Activated naive CD8-positive, alpha-beta T cell treated with anti-CD3 and anti-CD28 coated beads, Interleukin-2, amount 10 ng/mL, durations not matched to agents 7 days and 5 days (primary cell): ENCODE measurements at regions not wholly inside any gene's neighbourhood (a gene's known extent, or its start where the extent isn't known, plus 50 kb on each side); places are given as distances from the start of the nearest gene placed in this dataset.

ENCODE experiments used
- ATAC-seq: fragments of 150-1000 bp; cut with Tn5 transposase; one replicate; pipeline ENCODE4 v1.10.0; 2021; ENCODE audit warnings: low read depth, moderate library complexity
- POLR2A ChIA-PET: fragments of 350-600 bp; sonication (Branson Sonifier 250); formaldehyde crosslinking; loops from one replicate; lab custom pipeline; 2021; ENCODE audit warnings: antibody characterized with exemption; lab: Charles Lee
- DNase-seq: peaks from one replicate; pipeline ENCODE4 v3.0.0; 2021
- H3K27ac Mint-ChIP-seq: one replicate; pipeline ENCODE4 v1.8.0; 2022; ENCODE audit warnings: mild to moderate bottlenecking, mixed read lengths
- H3K27me3 Mint-ChIP-seq: one replicate; pipeline ENCODE4 v1.8.0; 2022; ENCODE audit warnings: mild to moderate bottlenecking, moderate library complexity, mixed read lengths
- H3K36me3 Mint-ChIP-seq: one replicate; pipeline ENCODE4 v1.8.0; 2021; ENCODE audit warnings: mild to moderate bottlenecking, mixed read lengths
- H3K4me1 Mint-ChIP-seq: one replicate; pipeline ENCODE4 v1.8.0; 2021; ENCODE audit warnings: mixed read lengths
- H3K4me3 Mint-ChIP-seq: one replicate; pipeline ENCODE4 v1.8.0; 2022; ENCODE audit warnings: mild to moderate bottlenecking, moderate library complexity, mixed read lengths
- H3K9me3 Mint-ChIP-seq: one replicate; pipeline ENCODE4 v1.8.0; 2021; ENCODE audit warnings: mixed read lengths

GRCh38 chr4:12827966-12828365, 656.2 kb downstream of the RAB28 start:
- POLR2A ChIA-PET, result no interaction called here
- Mint-ChIP-seq H3K4me1 (no peaks in the 10 kb centered on the region), H3K27me3 (no peaks in the 10 kb centered on the region), H3K4me3 (no peak overlapping the region), H3K36me3 (no peaks in the 10 kb centered on the region), H3K27ac (no peak overlapping the region), H3K9me3 (no peaks in the 10 kb centered on the region)
- ATAC-seq, result no peak
- no peak for DNase-seq

GRCh38 chr4:12791536-12791935, 692.6 kb downstream of the RAB28 start:
- H3K4me1 Mint-ChIP-seq, result no peaks in the 10 kb centered on the region
- ATAC-seq (no peak), DNase-seq (no peak)
- H3K27me3 Mint-ChIP-seq, result no peaks in the 10 kb centered on the region
- no peak overlapping the region for H3K27ac Mint-ChIP-seq
- peaks cover 10% of the 10 kb centered on the region for H3K9me3 Mint-ChIP-seq
- POLR2A ChIA-PET, result no interaction called here
- H3K36me3 Mint-ChIP-seq, result no peaks in the 10 kb centered on the region
- H3K4me3 Mint-ChIP-seq, result no peak overlapping the region

- peaks cover 12% of the 10 kb centered on the region for H3K9me3 Mint-ChIP-seq
- no peak for ATAC-seq
Measured at GRCh38 chr4:12787261-12787660, 696.9 kb downstream of the RAB28 start.

GRCh38 chr4:12778706-12779105, 705.4 kb downstream of the RAB28 start:
- no peaks in the 10 kb centered on the region for H3K36me3 Mint-ChIP-seq
- ATAC-seq (no peak), DNase-seq (no peak)
- POLR2A ChIA-PET, result no interaction called here
- H3K27me3 Mint-ChIP-seq, result no peaks in the 10 kb centered on the region
- H3K27ac Mint-ChIP-seq, result no peak overlapping the region
- no peak overlapping the region for H3K4me3 Mint-ChIP-seq
- H3K4me1 Mint-ChIP-seq, result no peaks in the 10 kb centered on the region
- no peaks in the 10 kb centered on the region for H3K9me3 Mint-ChIP-seq

More at GRCh38 chr4:12787261-12787660, 696.9 kb downstream of the RAB28 start:
- Mint-ChIP-seq H3K4me1 (no peaks in the 10 kb centered on the region), H3K4me3 (no peak overlapping the region), H3K27me3 (no peaks in the 10 kb centered on the region), H3K27ac (no peak overlapping the region), H3K36me3 (no peaks in the 10 kb centered on the region)
- no peak for DNase-seq
- POLR2A ChIA-PET, result interaction anchor here (0.7 kb wide), 1 partner anchor 365 kb away, joined by 3 read pairs; no protein-coding TSS in a partner anchor

- H3K36me3 Mint-ChIP-seq, result no peaks in the 10 kb centered on the region
- POLR2A ChIA-PET, result no interaction called here
- no peak for ATAC-seq
- H3K9me3 Mint-ChIP-seq, result no peaks in the 10 kb centered on the region
- no peak overlapping the region for H3K4me3 Mint-ChIP-seq
- DNase-seq, result no peak
- no peaks in the 10 kb centered on the region for H3K4me1 Mint-ChIP-seq
- no peak overlapping the region for H3K27ac Mint-ChIP-seq
- H3K27me3 Mint-ChIP-seq, result no peaks in the 10 kb centered on the region
Measured at GRCh38 chr4:12778191-12778590, 705.9 kb downstream of the RAB28 start.

- POLR2A ChIA-PET, result no interaction called here
- DNase-seq, result no peak
- Mint-ChIP-seq H3K4me3 (no peak overlapping the region), H3K27ac (no peak overlapping the region), H3K36me3 (no peaks in the 10 kb centered on the region), H3K27me3 (no peaks in the 10 kb centered on the region), H3K4me1 (no peaks in the 10 kb centered on the region), H3K9me3 (no peaks in the 10 kb centered on the region)
- ATAC-seq, result no peak
Measured at GRCh38 chr4:12770351-12770750, 713.8 kb downstream of the RAB28 start.

GRCh38 chr4:12761694-12762093, 722.4 kb downstream of the RAB28 start:
- Mint-ChIP-seq H3K9me3 (peaks cover 2% of the 10 kb centered on the region), H3K27ac (no peak overlapping the region), H3K4me3 (no peak overlapping the region), H3K4me1 (no peaks in the 10 kb centered on the region), H3K27me3 (no peaks in the 10 kb centered on the region), H3K36me3 (no peaks in the 10 kb centered on the region)
- POLR2A ChIA-PET, result no interaction called here
- ATAC-seq, result no peak
- no peak for DNase-seq

- ATAC-seq (no peak), DNase-seq (no peak)
Measured at GRCh38 chr4:12747154-12747553, 737.0 kb downstream of the RAB28 start.

GRCh38 chr4:12746221-12746620, 737.9 kb downstream of the RAB28 start:
- H3K27ac Mint-ChIP-seq, result no peak overlapping the region
- H3K9me3 Mint-ChIP-seq, result no peaks in the 10 kb centered on the region
- POLR2A ChIA-PET, result no interaction called here

More at GRCh38 chr4:12747154-12747553, 737.0 kb downstream of the RAB28 start:
- Mint-ChIP-seq H3K9me3 (no peaks in the 10 kb centered on the region), H3K27me3 (no peaks in the 10 kb centered on the region), H3K4me1 (no peaks in the 10 kb centered on the region), H3K4me3 (no peak overlapping the region), H3K36me3 (no peaks in the 10 kb centered on the region), H3K27ac (no peak overlapping the region)
- POLR2A ChIA-PET, result no interaction called here

GRCh38 chr4:12734586-12734985, 749.6 kb downstream of the RAB28 start:
- no peak overlapping the region for H3K27ac Mint-ChIP-seq
- H3K4me3 Mint-ChIP-seq, result no peak overlapping the region
- H3K27me3 Mint-ChIP-seq, result peaks cover 9% of the 10 kb centered on the region
- no peaks in the 10 kb centered on the region for H3K4me1 Mint-ChIP-seq
- POLR2A ChIA-PET, result no interaction called here
- H3K36me3 Mint-ChIP-seq, result no peaks in the 10 kb centered on the region
- DNase-seq (no peak), ATAC-seq (no peak)
- H3K9me3 Mint-ChIP-seq, result no peaks in the 10 kb centered on the region

More at GRCh38 chr4:12746221-12746620, 737.9 kb downstream of the RAB28 start:
- H3K4me3 Mint-ChIP-seq, result no peak overlapping the region
- H3K36me3 Mint-ChIP-seq, result no peaks in the 10 kb centered on the region
- H3K4me1 Mint-ChIP-seq, result no peaks in the 10 kb centered on the region
- ATAC-seq (no peak), DNase-seq (no peak)
- no peaks in the 10 kb centered on the region for H3K27me3 Mint-ChIP-seq

- ATAC-seq, result no peak
- no peak overlapping the region for H3K4me3 Mint-ChIP-seq
Measured at GRCh38 chr4:12729384-12729783, 754.8 kb downstream of the RAB28 start.

GRCh38 chr4:12724510-12724909, 759.6 kb downstream of the RAB28 start:
- H3K4me3 Mint-ChIP-seq, result no peak overlapping the region
- H3K9me3 Mint-ChIP-seq, result no peaks in the 10 kb centered on the region
- H3K27me3 Mint-ChIP-seq, result peaks cover 11% of the 10 kb centered on the region
- no peaks in the 10 kb centered on the region for H3K4me1 Mint-ChIP-seq
- ATAC-seq (no peak), DNase-seq (no peak)
- H3K36me3 Mint-ChIP-seq, result no peaks in the 10 kb centered on the region
- POLR2A ChIA-PET, result no interaction called here
- H3K27ac Mint-ChIP-seq, result no peak overlapping the region

More at GRCh38 chr4:12729384-12729783, 754.8 kb downstream of the RAB28 start:
- POLR2A ChIA-PET, result interaction anchor here (1.0 kb wide), 1 partner anchor 819 kb away, joined by 3 read pairs; no protein-coding TSS in a partner anchor
- no peak for DNase-seq
- peaks cover 8% of the 10 kb centered on the region for H3K27me3 Mint-ChIP-seq
- no peak overlapping the region for H3K27ac Mint-ChIP-seq
- H3K36me3 Mint-ChIP-seq, result no peaks in the 10 kb centered on the region
- H3K4me1 Mint-ChIP-seq, result no peaks in the 10 kb centered on the region
- H3K9me3 Mint-ChIP-seq, result no peaks in the 10 kb centered on the region

- no peak for DNase-seq
- Mint-ChIP-seq H3K36me3 (no peaks in the 10 kb centered on the region), H3K4me3 (no peak overlapping the region), H3K9me3 (no peaks in the 10 kb centered on the region), H3K27me3 (peaks cover 11% of the 10 kb centered on the region), H3K27ac (no peak overlapping the region), H3K4me1 (no peaks in the 10 kb centered on the region)
- ATAC-seq, result no peak
- POLR2A ChIA-PET, result no interaction called here
Measured at GRCh38 chr4:12723849-12724447, 760.2 kb downstream of the RAB28 start.

- Mint-ChIP-seq H3K4me1 (no peaks in the 10 kb centered on the region), H3K36me3 (no peaks in the 10 kb centered on the region), H3K27me3 (no peaks in the 10 kb centered on the region), H3K4me3 (no peak overlapping the region), H3K27ac (no peak overlapping the region), H3K9me3 (no peaks in the 10 kb centered on the region)
- ATAC-seq (no peak), DNase-seq (no peak)
- POLR2A ChIA-PET, result no interaction called here
Measured at GRCh38 chr4:12716896-12717295, 767.2 kb downstream of the RAB28 start.
